ENCODE measurements at regions not wholly inside any gene's neighbourhood (a gene's known extent, or its start where the extent isn't known, plus 50 kb on each side); places are given as distances from the start of the nearest gene placed in this dataset.

DNA sequence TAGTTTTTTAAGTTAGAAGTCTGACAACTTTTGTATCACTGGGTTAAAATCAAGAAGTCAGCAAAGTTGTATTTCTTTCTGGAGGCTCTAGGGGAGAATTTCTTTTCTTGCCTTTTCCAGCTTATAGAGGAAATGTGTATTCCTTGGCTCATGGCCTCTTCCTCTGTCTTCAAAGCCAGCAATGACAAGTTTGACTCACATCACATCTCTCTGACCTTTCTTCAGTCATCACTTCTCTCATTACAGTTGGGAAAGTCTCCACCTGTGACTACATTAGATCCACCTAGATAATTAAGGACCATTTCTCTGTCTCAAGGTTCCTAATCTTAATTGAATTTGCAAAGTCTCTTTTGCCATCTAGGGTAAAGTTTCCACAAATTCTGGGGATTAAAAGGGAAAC is 339.9 kb downstream of the TENT4A start:
- TF ChIP-seq POLR2AphosphoS5 (IDR thresholded peaks at IDR 0.05; ENCODE audit: low read depth, low read length), result no peak
- TF ChIP-seq POLR2A (IDR thresholded peaks at IDR 0.05; ENCODE audit: low read depth, low read length), result no peak

Data from GM12892 (cell line).